ENCODE measurements at regions not wholly inside any gene's neighbourhood (a gene's known extent, or its start where the extent isn't known, plus 50 kb on each side); places are given as distances from the start of the nearest gene placed in this dataset.

DNA sequence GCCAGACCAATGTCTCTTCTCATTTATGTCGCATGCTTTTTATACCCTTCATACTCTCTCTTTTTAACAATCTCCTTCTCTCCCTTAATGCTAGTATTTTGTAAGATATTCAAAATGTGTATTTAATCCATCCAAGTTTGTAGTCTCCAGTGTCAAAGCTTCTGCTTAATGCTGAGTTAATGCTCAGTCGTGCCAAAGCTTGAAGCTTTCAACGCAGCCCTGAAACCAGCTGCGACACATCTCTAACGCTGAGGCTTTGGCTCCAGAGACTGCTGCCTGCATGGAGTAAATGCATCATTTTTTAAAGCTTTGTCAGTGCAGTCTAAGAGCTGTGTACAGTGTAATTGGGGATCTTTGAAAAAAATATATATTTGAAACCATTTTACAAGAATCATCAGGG lies 2108.8 kb upstream of the PIK3C3 start:
- H4K20me1 ChIP-seq (ENCODE audit: control insufficient read depth, insufficient read depth, low read depth, low read length) = no peaks in the 10 kb centered on the region
- TF ChIP-seq EZH2phosphoT487 (IDR thresholded peaks at IDR 0.05; ENCODE audit: borderline replicate concordance, low read length) (no peak), CTCF (IDR thresholded peaks at IDR 0.05; ENCODE audit: low read depth, low read length, poor library complexity, severe bottlenecking) (no peak)
- no peaks in the 10 kb centered on the region for H3K79me2 ChIP-seq (ENCODE audit: control insufficient read depth, low read length)
- H3K36me3 ChIP-seq (ENCODE audit: control insufficient read depth, low read length) = no peaks in the 10 kb centered on the region
- no peak overlapping the region for H3K4me2 ChIP-seq (ENCODE audit: low read length)
- no peaks in the 10 kb centered on the region for H3K27me3 ChIP-seq (ENCODE audit: control insufficient read depth, low read length)
- H3K9me2 ChIP-seq (replicated peaks; ENCODE audit: control insufficient read depth, low read length) = no peaks in the 10 kb centered on the region
- peaks cover under 1% of the 10 kb centered on the region; the same call in 1 of the 2 replicates for H3K9me3 ChIP-seq (ENCODE audit: control insufficient read depth, insufficient read depth, low read length)
- H3K27ac ChIP-seq (ENCODE audit: low read depth, low read length) = no peak overlapping the region
- H3K4me1 ChIP-seq (ENCODE audit: control insufficient read depth, low read length) = no peaks in the 10 kb centered on the region
- no peak overlapping the region for H3K4me3 ChIP-seq (ENCODE audit: low read length)
- no peaks in the 10 kb centered on the region for H3F3A ChIP-seq (ENCODE audit: control insufficient read depth, insufficient read depth)

- H3K79me2 ChIP-seq (ENCODE audit: control insufficient read depth, low read length) = no peaks in the 10 kb centered on the region
Observed at GRCh38 chr18:39845631-39846030, 2109.4 kb upstream of the PIK3C3 start.

GRCh38 chr18:39845106-39845505 lies 2109.9 kb upstream of the PIK3C3 start:
- H4K20me1 ChIP-seq (ENCODE audit: control insufficient read depth, insufficient read depth, low read depth, low read length) = no peaks in the 10 kb centered on the region
- no peak for TF ChIP-seq CTCF (IDR thresholded peaks at IDR 0.05; ENCODE audit: low read depth, low read length, poor library complexity, severe bottlenecking)
- no peaks in the 10 kb centered on the region for H3F3A ChIP-seq (ENCODE audit: control insufficient read depth, insufficient read depth)
- no peaks in the 10 kb centered on the region for H3K27me3 ChIP-seq (ENCODE audit: control insufficient read depth, low read length)
- no peaks in the 10 kb centered on the region for H3K79me2 ChIP-seq (ENCODE audit: control insufficient read depth, low read length)
- H3K27ac ChIP-seq (ENCODE audit: low read depth, low read length) = no peak overlapping the region
- H3K9me3 ChIP-seq (ENCODE audit: control insufficient read depth, insufficient read depth, low read length) = peaks cover 4% of the 10 kb centered on the region; the same call in 1 of the 2 replicates
- no peak overlapping the region for H3K4me2 ChIP-seq (ENCODE audit: low read length)
- H3K4me1 ChIP-seq (ENCODE audit: control insufficient read depth, low read length) = no peaks in the 10 kb centered on the region
- no peaks in the 10 kb centered on the region for H3K36me3 ChIP-seq (ENCODE audit: control insufficient read depth, low read length)
- no peaks in the 10 kb centered on the region for H3K9me2 ChIP-seq (replicated peaks; ENCODE audit: control insufficient read depth, low read length)
- no peak overlapping the region for H3K4me3 ChIP-seq (ENCODE audit: low read length)

More at GRCh38 chr18:39845631-39846030, 2109.4 kb upstream of the PIK3C3 start:
- Histone ChIP-seq H3K27ac (ENCODE audit: low read depth, low read length) (no peak overlapping the region), H3K4me2 (ENCODE audit: low read length) (no peak overlapping the region), H3K4me1 (ENCODE audit: control insufficient read depth, low read length) (no peaks in the 10 kb centered on the region), H3F3A (ENCODE audit: control insufficient read depth, insufficient read depth) (no peaks in the 10 kb centered on the region), H3K36me3 (ENCODE audit: control insufficient read depth, low read length) (no peaks in the 10 kb centered on the region), H3K9me2 (replicated peaks; ENCODE audit: control insufficient read depth, low read length) (no peaks in the 10 kb centered on the region), H4K20me1 (ENCODE audit: control insufficient read depth, insufficient read depth, low read depth, low read length) (no peaks in the 10 kb centered on the region), H3K9me3 (ENCODE audit: control insufficient read depth, insufficient read depth, low read length) (peaks cover 4% of the 10 kb centered on the region; the same call in 1 of the 2 replicates), H3K4me3 (ENCODE audit: low read length) (no peak overlapping the region), H3K27me3 (ENCODE audit: control insufficient read depth, low read length) (no peaks in the 10 kb centered on the region)
- TF ChIP-seq CTCF (IDR thresholded peaks at IDR 0.05; ENCODE audit: low read depth, low read length, poor library complexity, severe bottlenecking) (no peak), EZH2phosphoT487 (IDR thresholded peaks at IDR 0.05; ENCODE audit: borderline replicate concordance, low read length) (no peak)

GRCh38 chr18:39843546-39843945 lies 2111.5 kb upstream of the PIK3C3 start:
- H3K4me2 ChIP-seq (ENCODE audit: low read length) = no peak overlapping the region
- TF ChIP-seq CTCF (IDR thresholded peaks at IDR 0.05; ENCODE audit: low read depth, low read length, poor library complexity, severe bottlenecking) (no peak), EZH2phosphoT487 (IDR thresholded peaks at IDR 0.05; ENCODE audit: borderline replicate concordance, low read length) (no peak)

More at GRCh38 chr18:39843546-39843945, 2111.5 kb upstream of the PIK3C3 start:
- H3K27ac ChIP-seq (ENCODE audit: low read depth, low read length) = no peak overlapping the region
- no peak overlapping the region for H3K4me3 ChIP-seq (ENCODE audit: low read length)
- H4K20me1 ChIP-seq (ENCODE audit: control insufficient read depth, insufficient read depth, low read depth, low read length) = no peaks in the 10 kb centered on the region
- peaks cover 4% of the 10 kb centered on the region; the same call in 1 of the 2 replicates for H3K9me3 ChIP-seq (ENCODE audit: control insufficient read depth, insufficient read depth, low read length)
- H3K27me3 ChIP-seq (ENCODE audit: control insufficient read depth, low read length) = no peaks in the 10 kb centered on the region
- no peaks in the 10 kb centered on the region for H3F3A ChIP-seq (ENCODE audit: control insufficient read depth, insufficient read depth)
- no peaks in the 10 kb centered on the region for H3K9me2 ChIP-seq (replicated peaks; ENCODE audit: control insufficient read depth, low read length)
- no peaks in the 10 kb centered on the region for H3K36me3 ChIP-seq (ENCODE audit: control insufficient read depth, low read length)
- no peaks in the 10 kb centered on the region for H3K79me2 ChIP-seq (ENCODE audit: control insufficient read depth, low read length)
- no peaks in the 10 kb centered on the region for H3K4me1 ChIP-seq (ENCODE audit: control insufficient read depth, low read length)

All from DOHH2 (cell line).